ENCODE measurements at regions not wholly inside any gene's neighbourhood (a gene's known extent, or its start where the extent isn't known, plus 50 kb on each side); places are given as distances from the start of the nearest gene placed in this dataset.

DNA sequence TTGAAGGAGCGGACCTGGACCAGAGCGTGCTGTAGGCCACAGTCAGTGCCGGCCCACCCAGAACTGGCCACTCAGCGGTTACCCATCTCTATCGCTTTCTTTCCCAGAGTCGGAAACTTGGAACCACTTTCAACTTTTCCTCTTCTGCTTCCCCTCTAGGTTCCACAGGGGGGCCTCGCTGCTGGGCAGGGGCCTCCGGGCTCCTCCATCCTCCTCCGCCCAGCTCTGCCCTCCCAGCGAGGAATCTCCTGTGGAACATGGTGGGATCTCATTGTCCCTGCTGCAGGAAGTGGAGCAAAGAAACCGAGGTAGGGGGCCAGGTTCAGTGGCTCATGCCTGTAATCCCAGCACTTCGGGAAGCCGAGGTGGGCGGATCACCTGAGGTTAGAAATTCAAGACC, 139.2 kb downstream of the ETS2 start:
- no peaks in the 10 kb centered on the region for H3K9me3 ChIP-seq
- no peak overlapping the region for H3K27ac ChIP-seq
- WGBS, 2 donors, result 69 to 77% methylated on average over 12 to 14 of the region's 14 CpGs
- peaks cover 8% of the 10 kb centered on the region for H3K4me1 ChIP-seq
- no peak for TF ChIP-seq POLR2A (IDR thresholded peaks at IDR 0.05)
- TF ChIP-seq, protein P1, sequence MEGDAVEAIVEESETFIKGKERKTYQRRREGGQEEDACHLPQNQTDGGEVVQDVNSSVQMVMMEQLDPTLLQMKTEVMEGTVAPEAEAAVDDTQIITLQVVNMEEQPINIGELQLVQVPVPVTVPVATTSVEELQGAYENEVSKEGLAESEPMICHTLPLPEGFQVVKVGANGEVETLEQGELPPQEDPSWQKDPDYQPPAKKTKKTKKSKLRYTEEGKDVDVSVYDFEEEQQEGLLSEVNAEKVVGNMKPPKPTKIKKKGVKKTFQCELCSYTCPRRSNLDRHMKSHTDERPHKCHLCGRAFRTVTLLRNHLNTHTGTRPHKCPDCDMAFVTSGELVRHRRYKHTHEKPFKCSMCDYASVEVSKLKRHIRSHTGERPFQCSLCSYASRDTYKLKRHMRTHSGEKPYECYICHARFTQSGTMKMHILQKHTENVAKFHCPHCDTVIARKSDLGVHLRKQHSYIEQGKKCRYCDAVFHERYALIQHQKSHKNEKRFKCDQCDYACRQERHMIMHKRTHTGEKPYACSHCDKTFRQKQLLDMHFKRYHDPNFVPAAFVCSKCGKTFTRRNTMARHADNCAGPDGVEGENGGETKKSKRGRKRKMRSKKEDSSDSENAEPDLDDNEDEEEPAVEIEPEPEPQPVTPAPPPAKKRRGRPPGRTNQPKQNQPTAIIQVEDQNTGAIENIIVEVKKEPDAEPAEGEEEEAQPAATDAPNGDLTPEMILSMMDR (IDR thresholded peaks at IDR 0.05), result no peak
- intact Hi-C loops (cut with DNase I), result no loop called here
- H3K4me3 ChIP-seq, result no peak overlapping the region
- ATAC-seq, result no peak
- DNase-seq, result no peak
- H3K27me3 ChIP-seq, result no peaks in the 10 kb centered on the region
- no peaks in the 10 kb centered on the region for H3K36me3 ChIP-seq (replicated peaks in 1 of 2; ENCODE audit: insufficient read depth in 1 of 2, low read depth in 2 of 2)

DNA sequence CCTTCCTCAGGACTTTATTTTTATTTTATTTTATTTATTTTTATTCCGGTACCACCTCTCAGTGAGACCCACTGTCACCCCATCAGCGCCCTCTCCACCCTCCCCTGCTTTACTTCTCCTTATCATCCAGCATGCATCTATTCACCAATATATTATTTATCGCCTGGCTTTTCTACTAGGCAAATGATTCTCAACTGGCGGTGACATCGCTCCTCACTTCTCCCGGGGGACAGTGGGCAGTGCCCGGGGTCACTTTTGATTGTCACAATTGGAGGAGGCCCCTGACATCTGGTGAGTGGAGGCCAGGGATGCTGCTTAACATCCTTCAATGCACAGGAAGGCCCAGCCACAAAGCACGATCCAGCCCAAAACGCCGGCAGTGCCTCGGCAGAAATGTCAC, 138.7 kb downstream of the ETS2 start:
- no peak for DNase-seq
- ATAC-seq, result no peak
- H3K27ac ChIP-seq, result no peak overlapping the region
- no peak overlapping the region for H3K4me3 ChIP-seq
- no peaks in the 10 kb centered on the region for H3K9me3 ChIP-seq
- 79 to 83% methylated on average over 9 to 11 of the region's 11 CpGs for WGBS, 2 donors
- H3K4me1 ChIP-seq, result peaks cover 8% of the 10 kb centered on the region
- intact Hi-C loops (cut with DNase I), result no loop called here
- H3K27me3 ChIP-seq, result no peaks in the 10 kb centered on the region
- no peaks in the 10 kb centered on the region for H3K36me3 ChIP-seq (replicated peaks in 1 of 2; ENCODE audit: insufficient read depth in 1 of 2, low read depth in 2 of 2)
- TF ChIP-seq, protein P1 (IDR thresholded peaks at IDR 0.05), result no peak
- TF ChIP-seq POLR2A (IDR thresholded peaks at IDR 0.05), result no peak

- H3K4me1 ChIP-seq, result no peaks in the 10 kb centered on the region
- H3K27me3 ChIP-seq, result no peaks in the 10 kb centered on the region
- TF ChIP-seq POLR2A (IDR thresholded peaks at IDR 0.05), result no peak
- TF ChIP-seq, protein P1 (IDR thresholded peaks at IDR 0.05), result no peak
- DNase-seq (no peak), ATAC-seq (no peak)
- no peaks in the 10 kb centered on the region for H3K36me3 ChIP-seq (replicated peaks in 1 of 2; ENCODE audit: insufficient read depth in 1 of 2, low read depth in 2 of 2)
- intact Hi-C loops (cut with DNase I), result no loop called here
- no peak overlapping the region for H3K27ac ChIP-seq
- H3K9me3 ChIP-seq, result no peaks in the 10 kb centered on the region
- 66 to 71% methylated on average over 7 of the region's 7 CpGs for WGBS, 2 donors
- no peak overlapping the region for H3K4me3 ChIP-seq
These were observed 137.1 kb downstream of the ETS2 start for GRCh38 chr21:38942748-38943211.

- Histone ChIP-seq H3K4me1 (no peaks in the 10 kb centered on the region), H3K9me3 (no peaks in the 10 kb centered on the region), H3K36me3 (replicated peaks in 1 of 2; ENCODE audit: insufficient read depth in 1 of 2, low read depth in 2 of 2) (no peaks in the 10 kb centered on the region), H3K4me3 (no peak overlapping the region), H3K27me3 (no peaks in the 10 kb centered on the region), H3K27ac (no peak overlapping the region)
- DNase-seq (no peak), ATAC-seq (no peak)
- WGBS, 2 donors, result 68 to 71% methylated on average over 8 of the region's 8 CpGs
- TF ChIP-seq, protein P1 (IDR thresholded peaks at IDR 0.05), result no peak
- TF ChIP-seq POLR2A (IDR thresholded peaks at IDR 0.05), result no peak
- intact Hi-C loops (cut with DNase I), result no loop called here
These were observed 133.0 kb downstream of the ETS2 start for GRCh38 chr21:38938769-38939168.

- Histone ChIP-seq H3K9me3 (no peaks in the 10 kb centered on the region), H3K4me1 (no peaks in the 10 kb centered on the region), H3K36me3 (replicated peaks in 1 of 2; ENCODE audit: insufficient read depth in 1 of 2, low read depth in 2 of 2) (no peaks in the 10 kb centered on the region), H3K4me3 (no peak overlapping the region), H3K27ac (no peak overlapping the region), H3K27me3 (no peaks in the 10 kb centered on the region)
- no peak for TF ChIP-seq POLR2A (IDR thresholded peaks at IDR 0.05)
- TF ChIP-seq, protein P1 (IDR thresholded peaks at IDR 0.05), result no peak
- 42 to 47% methylated on average over 7 of the region's 7 CpGs for WGBS, 2 donors
- no peak for DNase-seq
- ATAC-seq, result no peak
- intact Hi-C loops (cut with DNase I), result no loop called here
These were observed 132.6 kb downstream of the ETS2 start for GRCh38 chr21:38938343-38938742.

All from body of pancreas (tissue), 4 donors.